Adrenal gland (tissue), 9 donors: ENCODE measurements at regions not wholly inside any gene's neighbourhood (a gene's known extent, or its start where the extent isn't known, plus 50 kb on each side); places are given as distances from the start of the nearest gene placed in this dataset.

ENCODE experiments used
- DNase-seq, 7 donors: peaks; one replicate each; pipeline ENCODE4 v3.0.0-alpha.2; 2019 to 2020
- H3K27ac ChIP-seq, 5 donors: fragments of 200-600 bp; sonication (generic) in 4 of 5; 1 replicate in 3 of 5; 2 replicates in 2 of 5; pipeline versions ENCODE4 v1.5.1 to v1.8.0; 2016 to 2020; ENCODE audit warnings: mild to moderate bottlenecking in 1 of 5
- H3K27me3 ChIP-seq: fragments of 200-600 bp; 2 replicates; pipeline ENCODE4 v1.8.0; 2021
- H3K36me3 ChIP-seq, 2 donors: fragments of 200-600 bp; replicated peaks in 1 of 2; 1 replicate in 1 of 2; 2 replicates in 1 of 2; pipeline versions ENCODE4 v1.5.1 to v1.8.0; 2018 to 2022
- H3K4me1 ChIP-seq, 2 donors: fragments of 200-600 bp; replicated peaks in 1 of 2; 1 replicate in 1 of 2; 2 replicates in 1 of 2; pipeline versions ENCODE4 v1.5.1 to v1.8.0; 2018 to 2021
- H3K4me3 ChIP-seq, 4 donors: fragments of 200-600 bp; sonication (generic) in 3 of 4; one replicate each; pipeline ENCODE4 v1.5.1; 2016 to 2018
- H3K9me3 ChIP-seq, 3 donors: fragments of 200-600 bp; sonication (generic) in 1 of 3; replicated peaks in 1 of 3; 1 replicate in 2 of 3; 2 replicates in 1 of 3; pipeline versions ENCODE4 v1.5.1 to v1.8.0; 2016 to 2021
- POLR2A ChIP-seq, 2 donors: fragments of 450-650 bp; IDR thresholded peaks; one replicate each; pipeline ENCODE4 v1.6.1; 2017; ENCODE audit warnings: antibody characterized with exemption in 2 of 2, mild to moderate bottlenecking in 2 of 2, moderate library complexity in 1 of 2
- WGBS, 4 donors: extraction: QIAGEN DNeasy Blood & Tissue Kit in 2 of 4; methylation state at CpG; one replicate each; pipeline versions ENCODE4 v1.1.5 to v1.1.7; 2013 to 2017; 5-methylcytosine and 5-hydroxymethylcytosine counted together
- intact Hi-C, 2 donors: fragments of 100-400 bp; cut with DNase I; formaldehyde crosslinking; loops; one replicate each; pipeline versions ENCODE4 v1.14.1 to v1.15.0; 2022 to 2023
- TF ChIP-seq, protein P1 (sequence below), 6 experiments: fragments of 450-650 bp in 4 of 6; fragments of 200-600 bp in 2 of 6; sonication (generic) in 1 of 6; IDR thresholded peaks; 1 replicate in 5 of 6; 2 replicates in 1 of 6; pipeline versions ENCODE4 v1.5.1 to v1.8.0; 2016 to 2021; ENCODE audit warnings: antibody characterized with exemption in 6 of 6, mild to moderate bottlenecking in 2 of 6, moderate library complexity in 1 of 6
- donor health status: healthy with polysubstance abuse.
- donor health status: Bipolar disorder and iron deficiency.
- donor health status: DM: yes; HTN: yes; CAD: no.
- donor health status: DM: no; HTN: no; CAD: no.
- donor health status: DM: no; HTN: no; CAD: no.

DNA sequence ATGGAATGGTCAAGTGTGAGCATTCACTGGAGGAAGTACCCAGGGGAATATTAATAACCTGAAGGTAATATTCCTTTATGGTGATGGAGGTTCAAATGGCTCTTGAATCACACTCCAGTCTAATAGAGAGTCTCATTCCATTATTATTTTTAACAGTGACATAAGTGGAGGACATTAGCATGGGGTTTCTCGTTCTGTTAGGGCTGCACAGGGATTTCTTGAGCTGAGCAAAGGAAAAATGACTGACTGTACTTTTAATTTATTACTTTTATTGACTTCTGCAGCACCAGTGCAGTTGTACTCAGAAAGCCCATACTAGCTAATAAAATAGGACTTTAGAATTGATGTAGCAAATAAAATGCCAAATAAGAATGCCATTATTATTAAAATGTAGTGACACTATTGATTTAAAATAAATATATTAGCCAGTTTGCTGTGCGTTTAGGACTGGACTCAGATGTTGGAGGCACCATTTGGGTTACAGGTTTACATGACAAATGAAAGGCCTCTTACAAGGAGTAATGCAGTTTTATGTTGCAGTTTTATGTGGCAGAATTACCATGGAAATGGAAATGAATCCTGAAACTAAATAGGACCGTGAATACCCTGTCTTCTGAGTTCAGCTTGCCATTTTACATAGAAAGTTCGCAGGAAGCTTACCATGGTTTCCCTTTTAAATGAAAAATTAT lies 705.1 kb upstream of the GRM7 start:
- no peaks in the 10 kb centered on the region for H3K36me3 ChIP-seq
- no peaks in the 10 kb centered on the region for H3K9me3 ChIP-seq
- no peaks in the 10 kb centered on the region for H3K27me3 ChIP-seq
- no peak overlapping the region for H3K27ac ChIP-seq
- intact Hi-C loops = no loop called here
- no peaks in the 10 kb centered on the region for H3K4me1 ChIP-seq
- no peak for DNase-seq
- no peak for TF ChIP-seq POLR2A (IDR thresholded peaks at IDR 0.05)
- 65 to 77% (median 70%) methylated on average over 4 of the region's 4 CpGs for WGBS, 4 donors
- no peak overlapping the region for H3K4me3 ChIP-seq

DNA sequence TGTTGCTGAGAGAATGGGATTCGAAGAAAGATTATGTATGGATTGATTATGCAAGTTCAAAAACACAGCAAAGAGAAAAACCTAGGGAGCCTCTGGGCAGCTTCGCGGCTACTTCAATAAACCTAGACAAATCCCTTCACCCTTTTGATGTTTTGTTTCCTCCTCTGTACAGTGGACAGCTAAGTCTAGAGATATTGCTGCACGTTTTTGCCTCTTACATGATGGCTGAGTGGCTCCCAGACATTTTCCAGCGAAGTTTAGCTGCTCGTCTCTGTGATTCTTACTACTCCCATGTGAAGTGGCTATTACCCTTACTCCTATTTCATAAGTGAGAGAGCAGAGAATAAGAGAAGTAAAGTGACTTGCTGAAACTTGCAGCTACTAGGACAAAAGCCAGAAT lies 695.0 kb upstream of the GRM7 start:
- H3K36me3 ChIP-seq = no peaks in the 10 kb centered on the region
- H3K27me3 ChIP-seq = no peaks in the 10 kb centered on the region
- H3K4me1 ChIP-seq = no peaks in the 10 kb centered on the region
- H3K4me3 ChIP-seq = no peak overlapping the region
- intact Hi-C loops = no loop called here
- no peaks in the 10 kb centered on the region for H3K9me3 ChIP-seq
- 71 to 83% (median 79%) methylated on average over 6 of the region's 6 CpGs for WGBS, 4 donors
- H3K27ac ChIP-seq = no peak overlapping the region
- no peak for DNase-seq
- no peak for TF ChIP-seq POLR2A (IDR thresholded peaks at IDR 0.05)
- TF ChIP-seq, protein P1, sequence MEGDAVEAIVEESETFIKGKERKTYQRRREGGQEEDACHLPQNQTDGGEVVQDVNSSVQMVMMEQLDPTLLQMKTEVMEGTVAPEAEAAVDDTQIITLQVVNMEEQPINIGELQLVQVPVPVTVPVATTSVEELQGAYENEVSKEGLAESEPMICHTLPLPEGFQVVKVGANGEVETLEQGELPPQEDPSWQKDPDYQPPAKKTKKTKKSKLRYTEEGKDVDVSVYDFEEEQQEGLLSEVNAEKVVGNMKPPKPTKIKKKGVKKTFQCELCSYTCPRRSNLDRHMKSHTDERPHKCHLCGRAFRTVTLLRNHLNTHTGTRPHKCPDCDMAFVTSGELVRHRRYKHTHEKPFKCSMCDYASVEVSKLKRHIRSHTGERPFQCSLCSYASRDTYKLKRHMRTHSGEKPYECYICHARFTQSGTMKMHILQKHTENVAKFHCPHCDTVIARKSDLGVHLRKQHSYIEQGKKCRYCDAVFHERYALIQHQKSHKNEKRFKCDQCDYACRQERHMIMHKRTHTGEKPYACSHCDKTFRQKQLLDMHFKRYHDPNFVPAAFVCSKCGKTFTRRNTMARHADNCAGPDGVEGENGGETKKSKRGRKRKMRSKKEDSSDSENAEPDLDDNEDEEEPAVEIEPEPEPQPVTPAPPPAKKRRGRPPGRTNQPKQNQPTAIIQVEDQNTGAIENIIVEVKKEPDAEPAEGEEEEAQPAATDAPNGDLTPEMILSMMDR (IDR thresholded peaks at IDR 0.05) = no peak

DNA sequence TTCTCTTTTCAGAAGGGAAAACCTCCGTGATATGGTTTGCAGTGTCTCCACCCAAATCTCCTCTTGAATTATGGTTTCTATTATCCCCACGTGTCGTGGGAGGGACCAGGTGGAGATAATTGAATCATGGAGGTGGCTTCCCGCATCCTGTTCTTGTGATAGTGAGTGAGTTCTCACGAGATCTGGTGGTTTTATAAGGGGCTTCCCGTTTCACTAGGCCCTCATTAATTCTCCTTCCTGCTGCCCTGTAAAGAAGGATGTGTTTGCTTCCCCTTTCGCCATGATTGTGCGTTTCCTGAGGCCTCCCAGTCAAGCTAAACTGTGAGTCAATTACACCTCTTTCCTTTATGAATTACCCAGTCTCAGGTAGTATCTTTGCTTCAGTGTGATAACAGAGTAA lies 692.7 kb upstream of the GRM7 start:
- DNase-seq = no peak
- no peak for TF ChIP-seq POLR2A (IDR thresholded peaks at IDR 0.05)
- TF ChIP-seq, protein P1 (IDR thresholded peaks at IDR 0.05) = no peak
- H3K4me1 ChIP-seq = no peaks in the 10 kb centered on the region
- no peak overlapping the region for H3K27ac ChIP-seq
- 62 to 70% (median 68%) methylated on average over 8 of the region's 8 CpGs for WGBS, 4 donors
- H3K9me3 ChIP-seq = no peaks in the 10 kb centered on the region
- no peaks in the 10 kb centered on the region for H3K27me3 ChIP-seq
- no peak overlapping the region for H3K4me3 ChIP-seq
- H3K36me3 ChIP-seq = no peaks in the 10 kb centered on the region
- intact Hi-C loops = no loop called here

DNA sequence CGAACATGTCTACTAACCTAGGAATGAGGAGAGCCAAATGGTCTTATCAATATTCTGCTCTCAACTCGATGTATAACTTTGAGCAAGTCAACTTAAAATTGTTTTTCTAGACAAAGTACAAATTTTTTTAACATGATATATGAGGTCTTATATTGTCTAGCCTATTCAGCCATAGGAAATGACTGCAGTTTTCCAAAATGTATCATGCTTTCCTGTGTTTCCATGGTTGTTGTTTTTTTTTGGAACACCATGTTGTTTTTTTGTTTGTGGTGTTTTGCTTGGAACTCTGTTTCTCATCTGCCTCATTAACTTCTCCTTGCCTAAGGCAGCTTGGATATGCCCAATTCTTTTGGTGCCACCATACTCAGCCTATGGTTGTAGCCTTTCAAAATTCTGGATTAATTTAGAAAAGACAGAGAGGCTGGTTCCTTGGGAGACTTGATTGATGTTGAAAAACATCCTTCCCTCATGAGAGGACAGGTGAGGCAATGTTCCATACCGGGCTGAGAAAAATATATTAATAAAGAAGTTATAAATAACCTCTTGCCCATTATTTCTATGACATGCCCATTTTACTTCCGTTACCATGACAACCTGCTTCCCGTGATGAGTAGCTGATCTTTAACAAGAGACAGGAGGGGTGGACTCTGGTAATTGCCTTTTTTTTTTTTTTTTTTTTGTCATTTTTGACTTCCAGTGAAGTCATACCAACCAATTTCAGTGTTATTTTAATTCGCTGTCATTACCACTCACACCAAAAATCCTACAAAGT lies 687.9 kb upstream of the GRM7 start:
- TF ChIP-seq, protein P1 (IDR thresholded peaks at IDR 0.05) = no peak
- no peak for TF ChIP-seq POLR2A (IDR thresholded peaks at IDR 0.05)

More for the DNA sequence above, 687.9 kb upstream of the GRM7 start:
- H3K9me3 ChIP-seq = no peaks in the 10 kb centered on the region
- DNase-seq = no peak
- intact Hi-C loops = no loop called here
- H3K4me1 ChIP-seq = no peaks in the 10 kb centered on the region
- no peaks in the 10 kb centered on the region for H3K36me3 ChIP-seq
- no peak overlapping the region for H3K27ac ChIP-seq
- no peak overlapping the region for H3K4me3 ChIP-seq
- WGBS, 4 donors = 46 to 79% (median 72%) methylated on average over 6 of the region's 6 CpGs
- no peaks in the 10 kb centered on the region for H3K27me3 ChIP-seq
